HG02970 (cell line): ENCODE measurements at regions not wholly inside any gene's neighbourhood (a gene's known extent, or its start where the extent isn't known, plus 50 kb on each side); places are given as distances from the start of the nearest gene placed in this dataset.
"Not testable (repeated sequence)": the region's sequence is repeated elsewhere in the genome, so short reads cannot be mapped to it uniquely, and the experiment has no call there.

Experiments
- ATAC-seq: cut with Tn5 transposase; IDR thresholded peaks from one replicate; pipeline ENCODE4 v1.9.1; 2021; ENCODE audit warnings: mild to moderate bottlenecking, moderate library complexity, moderate number of reproducible peaks; ENCODE audit not compliant: unreplicated experiment, low FRiP score

GRCh38 chr11:87675993-87676392, 499.2 kb downstream of the RAB38 start:
- no peak for ATAC-seq

- ATAC-seq, result no peak
Measured at GRCh38 chr11:87666730-87667129, 508.5 kb downstream of the RAB38 start.

GRCh38 chr11:87662287-87662686, 513.0 kb downstream of the RAB38 start:
- ATAC-seq, result no peak

DNA sequence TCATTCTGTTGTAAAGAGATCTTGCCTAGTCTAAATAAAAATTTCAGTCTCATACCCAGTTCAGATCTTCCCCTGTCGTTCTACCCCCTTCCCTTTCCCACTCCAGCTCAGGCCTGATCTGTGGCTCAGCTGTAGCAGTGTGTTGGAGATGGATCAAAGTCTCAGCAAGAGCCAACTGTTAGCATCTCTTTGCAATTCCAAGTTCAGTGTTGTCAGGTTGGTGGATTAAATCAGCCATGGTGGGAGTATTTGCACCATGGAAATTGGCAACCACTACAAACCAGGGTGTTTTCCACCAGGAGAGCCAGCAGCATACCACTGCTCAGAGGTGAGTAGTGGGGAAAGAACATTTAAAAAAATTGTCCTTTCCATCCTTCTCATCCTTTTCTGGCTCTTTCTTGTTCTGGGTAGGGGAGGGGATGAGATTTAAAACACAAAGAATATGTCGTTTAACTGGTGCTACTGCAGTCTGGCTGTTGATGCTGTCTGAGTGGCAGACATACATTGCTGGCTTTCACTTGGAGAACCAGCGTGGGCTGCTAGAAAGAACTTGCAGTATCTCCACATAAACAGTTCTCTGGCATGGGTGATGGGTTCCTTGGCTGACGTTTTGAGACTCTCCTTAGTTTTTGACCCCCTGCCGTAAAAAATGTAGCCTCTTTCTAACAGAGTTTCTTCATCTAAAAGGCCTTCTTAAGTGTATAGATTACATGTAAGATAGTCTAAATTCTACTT, 514.1 kb downstream of the RAB38 start:
- ATAC-seq, result no peak

- ATAC-seq, result no peak
Measured at GRCh38 chr11:87659807-87660206, 515.4 kb downstream of the RAB38 start.

- no peak for ATAC-seq
Measured at GRCh38 chr11:87645626-87646025, 529.6 kb downstream of the RAB38 start.

DNA sequence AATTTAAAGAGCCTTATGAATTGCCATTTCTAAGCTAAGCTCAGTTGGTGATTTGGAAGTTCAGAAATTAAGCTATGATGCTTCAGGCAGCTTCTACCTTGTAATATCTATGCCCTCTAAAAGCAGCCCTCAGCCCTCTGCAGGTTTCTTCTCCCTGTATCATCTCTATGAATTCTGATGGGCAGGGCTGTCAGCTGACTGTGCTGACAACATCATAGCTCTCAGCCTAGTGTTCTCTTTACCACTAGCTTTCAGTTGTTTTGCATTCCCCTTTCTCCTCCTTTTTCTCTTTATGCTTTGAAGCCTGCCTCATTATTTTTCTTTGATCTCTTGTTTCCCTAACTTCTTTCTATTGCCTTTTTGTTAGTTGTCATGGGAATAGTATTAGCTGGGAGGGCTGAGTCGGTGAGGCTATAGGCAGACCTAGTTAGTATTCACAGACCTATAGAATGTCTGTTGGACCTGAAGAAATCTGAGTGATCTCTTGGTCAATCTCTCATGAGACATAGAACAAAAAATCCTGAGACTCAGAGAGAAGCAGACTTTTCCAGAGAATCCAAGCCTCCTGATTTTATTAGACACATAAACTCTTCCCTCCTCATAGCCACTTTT, 535.4 kb downstream of the RAB38 start:
- no peak for ATAC-seq

- no peak for ATAC-seq
Measured at GRCh38 chr11:87635001-87635400, 540.2 kb downstream of the RAB38 start.

- no peak for ATAC-seq
Measured at GRCh38 chr11:87634331-87634730, 540.9 kb downstream of the RAB38 start.

DNA sequence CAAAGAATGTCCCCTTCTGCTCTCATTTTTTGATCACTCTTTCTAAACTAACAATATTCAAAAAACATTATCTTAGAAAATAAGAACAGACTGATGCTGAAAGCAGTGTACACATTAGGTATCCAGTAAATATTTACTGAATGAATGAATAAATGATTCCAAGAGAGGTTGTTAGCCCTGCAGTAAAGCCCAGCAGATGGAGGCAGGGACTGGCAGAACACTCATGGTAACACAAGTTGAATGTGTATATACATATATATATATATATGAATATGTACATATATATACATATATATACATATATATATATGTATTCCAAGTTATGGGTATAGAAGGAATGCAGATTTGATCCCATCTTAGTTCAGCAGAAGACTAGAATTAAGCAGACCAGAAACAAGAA, 546.3 kb downstream of the RAB38 start:
- no peak for ATAC-seq

DNA sequence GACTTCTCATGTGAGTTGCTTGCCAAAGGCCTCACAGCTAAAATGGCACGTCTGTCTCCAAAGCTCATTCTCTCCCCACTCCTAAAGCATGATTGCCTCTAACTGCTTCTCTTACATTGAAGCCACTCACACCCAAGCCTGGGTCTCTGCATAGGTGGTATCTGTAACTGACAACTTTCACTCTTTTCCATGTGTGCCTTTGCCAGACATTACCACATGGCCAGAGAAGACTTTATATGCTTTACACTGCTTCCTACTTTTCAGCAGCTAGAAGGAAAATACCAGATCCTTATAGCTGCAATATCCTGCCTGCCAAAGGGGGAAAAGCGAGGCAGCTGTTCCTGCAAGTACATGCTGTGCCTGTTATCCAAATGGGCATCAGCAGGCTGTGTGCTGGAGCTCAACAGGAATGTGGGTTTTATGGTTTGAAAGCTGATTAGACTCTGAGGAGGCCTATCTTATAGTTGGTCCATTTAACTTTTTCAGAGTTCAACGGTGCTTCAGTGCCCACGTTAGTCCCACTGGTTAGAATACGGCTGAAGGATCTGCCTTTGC, 547.1 kb downstream of the RAB38 start:
- no peak for ATAC-seq

DNA sequence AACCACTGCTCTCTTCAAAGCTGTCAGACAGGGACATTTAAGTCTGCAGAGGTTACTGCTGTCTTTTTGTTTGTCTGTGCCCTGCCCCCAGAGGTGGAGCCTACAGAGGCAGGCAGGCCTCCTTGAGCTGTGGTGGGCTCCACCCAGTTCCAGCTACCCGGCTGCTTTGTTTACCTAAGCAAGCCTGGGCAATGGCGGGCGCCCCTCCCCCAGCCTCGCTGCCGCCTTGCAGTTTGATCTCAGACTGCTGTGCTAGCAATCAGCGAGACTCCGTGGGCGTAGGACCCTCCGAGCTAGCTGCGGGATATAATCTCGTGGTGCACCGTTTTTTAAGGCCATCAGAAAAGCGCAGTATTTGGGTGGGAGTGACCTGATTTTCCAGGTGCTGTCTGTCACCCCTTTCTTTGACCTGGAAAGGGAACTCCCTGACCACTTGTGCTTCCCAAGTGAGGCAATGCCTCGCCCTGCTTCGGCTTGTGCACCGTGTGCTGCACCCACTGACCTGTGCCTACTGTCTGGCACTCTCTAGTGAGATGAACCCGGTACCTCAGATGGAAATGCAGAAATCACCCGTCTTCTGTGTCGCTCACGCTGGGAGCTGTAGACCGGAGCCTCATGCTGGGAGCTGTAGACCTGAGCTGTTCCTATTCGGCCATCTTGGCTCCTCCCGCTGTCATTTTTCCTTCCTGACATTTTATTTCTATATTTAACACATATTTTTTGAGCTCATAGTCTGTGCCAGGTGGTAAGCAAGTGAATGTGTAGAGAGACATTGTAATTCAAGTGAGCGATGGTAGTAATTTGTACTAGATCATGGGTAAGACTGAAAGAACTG, 551.5 kb downstream of the RAB38 start:
- not testable (repeated sequence) for ATAC-seq

- no peak for ATAC-seq
Measured at GRCh38 chr11:87616511-87616910, 558.7 kb downstream of the RAB38 start.

DNA sequence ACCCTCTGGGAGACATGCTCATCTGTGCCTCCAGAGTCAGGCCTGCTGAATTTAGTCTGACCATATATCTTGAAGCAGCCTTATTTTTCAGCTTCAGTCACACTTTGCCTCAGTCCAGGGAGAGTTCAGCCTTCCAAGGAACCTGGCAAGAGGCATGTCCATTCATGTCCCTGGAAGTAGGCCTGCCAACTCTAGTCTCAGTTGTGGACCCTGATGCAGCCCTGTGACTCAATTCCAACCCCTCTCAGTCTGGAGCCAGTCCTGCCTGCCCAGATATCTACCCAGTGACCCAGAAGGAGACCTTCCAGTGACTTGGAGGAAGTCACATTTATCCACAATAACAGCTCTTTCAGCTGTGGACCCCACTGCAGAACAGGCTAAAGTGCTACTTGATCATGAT, 566.6 kb downstream of the TMEM135 start:
- no peak for ATAC-seq

GRCh38 chr11:87603887-87604286, 566.2 kb downstream of the TMEM135 start:
- ATAC-seq, result no peak

DNA sequence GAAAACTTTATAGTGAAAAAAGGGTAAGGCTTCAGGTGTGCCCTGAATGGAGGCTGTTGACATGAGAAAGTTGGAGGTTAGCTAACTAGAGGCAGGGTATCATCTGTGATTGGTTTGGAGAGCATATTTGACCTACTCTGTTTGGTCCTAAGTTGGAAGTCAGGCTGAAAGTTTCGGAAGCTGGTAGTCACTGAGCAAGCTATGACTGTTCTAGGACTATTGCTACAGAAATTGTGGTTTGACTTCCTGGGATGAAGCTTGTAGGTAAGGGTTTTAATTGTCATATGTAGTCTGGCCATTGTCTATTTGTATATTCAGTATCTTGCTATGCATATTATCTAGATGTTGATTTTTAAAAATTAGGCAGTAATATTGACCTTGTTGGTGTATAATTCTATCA, 565.0 kb downstream of the TMEM135 start:
- ATAC-seq, result no peak

- ATAC-seq, result no peak
Measured at GRCh38 chr11:87600938-87601337, 563.2 kb downstream of the TMEM135 start.

DNA sequence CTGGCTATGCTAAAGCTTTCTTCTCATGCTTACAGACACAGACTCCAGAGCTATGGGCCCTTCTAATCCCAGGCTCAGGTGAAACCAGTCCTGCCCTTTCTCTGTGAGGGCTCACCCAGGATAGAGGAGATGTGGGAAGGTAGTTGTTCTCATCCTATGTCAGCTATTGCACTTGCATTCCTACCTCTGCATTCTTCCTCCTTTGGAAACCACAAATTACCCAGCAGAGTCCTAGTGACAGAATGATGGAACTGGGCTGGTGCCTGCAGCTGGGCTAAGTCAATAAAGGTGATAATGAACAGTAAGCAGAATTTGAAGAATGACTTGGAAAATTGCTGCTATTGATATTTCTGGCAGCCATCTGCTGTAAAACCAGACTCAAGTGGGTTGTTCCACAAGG, 560.0 kb downstream of the TMEM135 start:
- ATAC-seq, result no peak

GRCh38 chr11:87596176-87596575, 558.4 kb downstream of the TMEM135 start:
- ATAC-seq, result no peak

- ATAC-seq, result no peak
Measured at GRCh38 chr11:87589082-87589481, 551.3 kb downstream of the TMEM135 start.

DNA sequence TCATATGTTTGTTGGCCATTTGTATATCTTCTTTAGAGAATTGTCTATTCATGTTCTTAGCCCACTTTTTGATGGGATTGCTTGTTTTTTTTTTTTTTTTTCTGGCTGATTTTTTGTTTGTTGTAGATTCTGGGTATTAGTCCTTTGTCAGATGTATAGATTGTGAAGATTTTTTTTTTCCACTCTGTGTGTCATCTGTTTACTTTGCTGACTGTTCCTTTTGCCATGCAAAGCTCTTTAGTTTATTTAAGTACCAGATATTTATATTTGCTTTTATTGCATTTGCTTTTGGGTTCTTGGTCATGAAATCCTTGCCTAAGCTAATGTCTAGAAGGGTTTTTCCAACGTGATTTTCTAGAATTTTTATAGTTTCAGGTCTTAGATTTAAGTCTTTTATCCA, 547.9 kb downstream of the TMEM135 start:
- ATAC-seq, result not testable (repeated sequence)
